ENCODE measurements at regions not wholly inside any gene's neighbourhood (a gene's known extent, or its start where the extent isn't known, plus 50 kb on each side); places are given as distances from the start of the nearest gene placed in this dataset.

DNA sequence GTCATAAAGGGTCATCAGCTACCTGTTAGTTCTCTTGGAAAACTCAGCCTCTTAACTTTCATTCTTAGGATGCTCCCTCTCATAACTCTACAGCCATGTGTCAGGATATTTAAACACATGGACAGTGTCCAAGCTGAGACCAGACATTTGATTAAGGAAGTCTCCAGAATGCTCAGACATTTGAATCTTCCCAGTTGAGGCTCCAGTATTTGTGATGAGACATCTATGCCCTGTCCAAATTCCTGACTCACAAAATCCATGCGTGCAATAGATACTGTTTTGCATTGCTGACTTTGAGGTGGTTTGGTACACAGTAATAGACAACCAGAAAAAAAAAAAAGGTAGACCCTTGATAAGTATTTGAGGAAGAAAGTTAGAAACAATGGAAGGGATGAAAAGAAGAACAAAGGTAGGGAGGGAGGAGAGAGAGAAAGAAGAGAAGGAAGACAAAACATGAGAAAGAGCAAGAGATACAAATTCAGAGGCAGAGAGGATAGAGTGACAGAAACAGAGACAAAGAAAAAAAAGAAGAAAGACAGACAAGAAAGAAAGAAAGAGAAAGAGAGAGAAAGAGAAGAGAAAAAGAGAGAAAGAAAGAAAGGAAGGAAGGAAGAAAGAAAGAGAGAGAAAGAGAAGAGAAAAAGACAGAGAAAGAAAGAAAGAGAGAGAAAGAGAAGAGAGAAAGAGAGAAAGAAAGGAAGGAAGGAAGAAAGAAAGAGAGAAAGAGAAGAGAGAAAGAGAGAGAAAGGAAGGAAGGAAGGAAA, 275.5 kb upstream of the PRMT6 start:
- no peak overlapping the region for H3K4me2 ChIP-seq (ENCODE audit: low read length)
- intact Hi-C loops (cut with micrococcal nuclease; ENCODE audit: unreplicated experiment): no loop called here
- no peaks in the 10 kb centered on the region for H3K4me1 ChIP-seq (ENCODE audit: insufficient read depth, low read length, poor library complexity, severe bottlenecking)
- H3K27ac ChIP-seq (ENCODE audit: low read depth, low read length, poor library complexity, severe bottlenecking): no peak overlapping the region
- H4K20me1 ChIP-seq (ENCODE audit: insufficient read depth, low read length): no peaks in the 10 kb centered on the region
- ChIA-PET POLR2A (no interaction called here), CTCF (ENCODE audit: unreplicated experiment) (no interaction called here)
- no peaks in the 10 kb centered on the region for H3K79me2 ChIP-seq (ENCODE audit: insufficient read depth, low read depth, low read length)
- DNase-seq (ENCODE audit: low spot score): no peak
- no peak overlapping the region for H2AFZ ChIP-seq (ENCODE audit: low read length)
- TF ChIP-seq CTCF (conservative IDR thresholded peaks at IDR 0.05; ENCODE audit: low read length): no peak
- no peak for TF ChIP-seq EZH2phosphoT487 (IDR thresholded peaks at IDR 0.05; ENCODE audit: borderline replicate concordance, low read depth, low read length)
- no peaks in the 10 kb centered on the region for H3K9me3 ChIP-seq (ENCODE audit: low read length)
- no peaks in the 10 kb centered on the region for H3K9me2 ChIP-seq (ENCODE audit: insufficient read depth, low read length)
- no peaks in the 10 kb centered on the region for H3K36me3 ChIP-seq (ENCODE audit: insufficient read depth, low read length)
- no peak overlapping the region for H3K4me3 ChIP-seq (ENCODE audit: low read depth, low read length, poor library complexity, severe bottlenecking)
- BruUV-seq (replicated peaks): no TSS peak

GRCh38 chr1:106785176-106785575, 271.3 kb upstream of the PRMT6 start:
- H3K9me3 ChIP-seq (ENCODE audit: low read length): no peaks in the 10 kb centered on the region
- no peak overlapping the region for H2AFZ ChIP-seq (ENCODE audit: low read length)
- no peak overlapping the region for H3K4me3 ChIP-seq (ENCODE audit: low read depth, low read length, poor library complexity, severe bottlenecking)
- TF ChIP-seq CTCF (conservative IDR thresholded peaks at IDR 0.05; ENCODE audit: low read length): no peak
- no peak for TF ChIP-seq EZH2phosphoT487 (IDR thresholded peaks at IDR 0.05; ENCODE audit: borderline replicate concordance, low read depth, low read length)
- no peaks in the 10 kb centered on the region for H3K4me1 ChIP-seq (ENCODE audit: insufficient read depth, low read length, poor library complexity, severe bottlenecking)
- CTCF ChIA-PET (ENCODE audit: unreplicated experiment): no interaction called here
- H3K27ac ChIP-seq (ENCODE audit: low read depth, low read length, poor library complexity, severe bottlenecking): no peak overlapping the region
- H3K9me2 ChIP-seq (ENCODE audit: insufficient read depth, low read length): no peaks in the 10 kb centered on the region
- H3K79me2 ChIP-seq (ENCODE audit: insufficient read depth, low read depth, low read length): no peaks in the 10 kb centered on the region
- H4K20me1 ChIP-seq (ENCODE audit: insufficient read depth, low read length): no peaks in the 10 kb centered on the region
- H3K36me3 ChIP-seq (ENCODE audit: insufficient read depth, low read length): no peaks in the 10 kb centered on the region
- no peak for DNase-seq (ENCODE audit: low spot score)
- POLR2A ChIA-PET: no interaction called here
- no peak overlapping the region for H3K4me2 ChIP-seq (ENCODE audit: low read length)
- BruUV-seq (replicated peaks): no TSS peak
- intact Hi-C loops (cut with micrococcal nuclease; ENCODE audit: unreplicated experiment): no loop called here

DNA sequence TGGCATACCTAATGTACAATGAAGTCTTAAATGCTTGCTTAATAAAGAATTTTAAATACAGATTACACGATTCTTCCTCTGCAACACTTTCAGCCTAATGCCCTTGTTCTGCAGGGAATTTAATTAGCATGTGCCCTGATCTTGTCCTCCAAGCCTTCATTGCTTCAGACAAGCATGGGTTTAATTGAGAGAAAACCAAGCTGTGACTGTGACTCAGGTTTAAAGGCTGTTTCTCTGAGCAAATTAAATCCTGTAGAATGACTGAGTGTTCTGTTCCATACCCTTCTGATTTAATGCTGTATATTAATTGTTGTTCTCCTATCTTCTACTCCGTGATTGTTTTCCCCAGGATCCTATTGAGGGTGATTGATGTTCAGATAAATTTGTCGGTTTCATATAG, 269.0 kb upstream of the PRMT6 start:
- BruUV-seq (replicated peaks): no TSS peak
- intact Hi-C loops (cut with micrococcal nuclease; ENCODE audit: unreplicated experiment): no loop called here

More for the DNA sequence above, 269.0 kb upstream of the PRMT6 start:
- Histone ChIP-seq H2AFZ (ENCODE audit: low read length) (no peak overlapping the region), H3K9me3 (ENCODE audit: low read length) (no peaks in the 10 kb centered on the region), H4K20me1 (ENCODE audit: insufficient read depth, low read length) (no peaks in the 10 kb centered on the region), H3K4me2 (ENCODE audit: low read length) (no peak overlapping the region), H3K4me1 (ENCODE audit: insufficient read depth, low read length, poor library complexity, severe bottlenecking) (no peaks in the 10 kb centered on the region), H3K9me2 (ENCODE audit: insufficient read depth, low read length) (no peaks in the 10 kb centered on the region), H3K4me3 (ENCODE audit: low read depth, low read length, poor library complexity, severe bottlenecking) (no peak overlapping the region), H3K36me3 (ENCODE audit: insufficient read depth, low read length) (no peaks in the 10 kb centered on the region), H3K79me2 (ENCODE audit: insufficient read depth, low read depth, low read length) (no peaks in the 10 kb centered on the region), H3K27ac (ENCODE audit: low read depth, low read length, poor library complexity, severe bottlenecking) (no peak overlapping the region)
- no peak for DNase-seq (ENCODE audit: low spot score)
- POLR2A ChIA-PET: no interaction called here
- CTCF ChIA-PET (ENCODE audit: unreplicated experiment): no interaction called here
- no peak for TF ChIP-seq EZH2phosphoT487 (IDR thresholded peaks at IDR 0.05; ENCODE audit: borderline replicate concordance, low read depth, low read length)
- TF ChIP-seq CTCF (conservative IDR thresholded peaks at IDR 0.05; ENCODE audit: low read length): no peak

All from OCI-LY7 (cell line).